ENCODE measurements at regions not wholly inside any gene's neighbourhood (a gene's known extent, or its start where the extent isn't known, plus 50 kb on each side); places are given as distances from the start of the nearest gene placed in this dataset.

- no peak for TF ChIP-seq EZH2 (IDR thresholded peaks at IDR 0.05; ENCODE audit: borderline replicate concordance, low read length)
- TF ChIP-seq CTCF (conservative IDR thresholded peaks at IDR 0.05 in 1 of 2, IDR thresholded peaks at IDR 0.05 in 1 of 2; ENCODE audit: extremely low read depth in 1 of 2, insufficient read depth in 1 of 2, low read depth in 1 of 2, low read length in 2 of 2) = no peak
Observed at GRCh38 chr10:128722947-128723346, 596.7 kb upstream of the MKI67 start.

Data from mammary epithelial cell (primary cell).